Stimulated activated CD4-positive, alpha-beta T cell treated with anti-CD3 and anti-CD28 coated beads, Interleukin-12 subunit alpha, Interleukin-12 subunit beta, amount 100 ng/mL, for 48 hours (primary cell): ENCODE measurements at regions not wholly inside any gene's neighbourhood (a gene's known extent, or its start where the extent isn't known, plus 50 kb on each side); places are given as distances from the start of the nearest gene placed in this dataset.

Source experiments
- DNase-seq, 3 donors: peaks; one replicate each; pipeline ENCODE4 v3.0.0-alpha.2; 2020; ENCODE audit warnings: low read depth in 2 of 3, low spot score in 1 of 3

DNA sequence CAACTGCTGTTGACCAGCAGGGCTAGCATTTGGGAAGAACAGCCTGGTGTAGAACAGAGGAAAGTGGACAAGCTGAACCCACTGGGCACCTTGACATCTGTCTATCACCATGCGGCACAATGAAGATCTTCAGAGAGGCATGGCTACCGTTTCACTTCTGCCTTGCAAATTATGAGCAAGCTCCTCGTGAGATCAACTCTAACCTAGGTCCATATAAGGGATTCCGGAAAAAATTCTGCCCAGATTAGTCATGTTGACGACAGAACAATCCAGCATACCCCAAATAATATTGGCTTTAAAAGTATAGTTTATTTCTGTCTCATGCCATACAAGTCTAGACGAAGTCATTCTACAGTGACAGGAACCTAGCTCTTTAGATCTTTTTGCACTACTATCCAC lies 91.6 kb upstream of the ATF7IP start:
- no peak for DNase-seq

DNA sequence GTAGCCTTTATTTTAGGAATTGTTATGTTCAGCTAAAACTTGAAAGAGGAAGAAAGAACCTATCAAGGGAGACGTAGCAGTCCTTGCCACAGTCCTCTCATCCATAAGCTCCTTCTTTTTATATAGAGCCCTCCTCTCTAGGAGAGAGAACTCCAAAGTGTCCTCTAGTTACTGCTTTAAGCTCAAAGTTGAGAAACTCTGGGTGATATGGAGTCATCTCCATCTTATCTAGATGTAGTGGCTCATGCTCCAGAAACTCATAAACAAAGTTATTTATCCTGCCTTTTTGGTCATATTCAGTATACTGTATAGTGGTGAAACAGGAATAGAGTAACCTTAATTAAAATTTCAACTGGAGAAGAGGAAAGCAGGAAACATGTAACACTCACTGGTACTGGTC lies 90.4 kb upstream of the ATF7IP start:
- no peak for DNase-seq

DNA sequence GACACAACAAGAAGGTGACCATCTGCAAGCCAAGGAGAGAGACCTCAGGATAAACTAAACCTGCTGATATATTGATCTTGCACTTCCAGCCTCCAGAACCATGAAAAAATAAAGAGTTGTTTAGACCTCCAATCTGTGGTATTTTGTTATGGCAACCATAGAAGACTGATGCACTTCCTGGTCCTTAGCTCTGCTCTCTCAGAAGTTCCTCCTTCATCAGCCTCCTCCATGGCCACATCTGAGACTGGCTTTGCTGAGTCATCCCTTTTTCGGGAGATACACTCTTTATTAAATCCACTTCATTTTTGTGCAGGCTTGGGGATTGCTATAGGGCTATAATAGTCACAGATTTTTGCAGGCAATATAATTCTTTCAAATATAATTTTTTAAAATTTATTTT lies 89.6 kb upstream of the ATF7IP start:
- no peak for DNase-seq

DNA sequence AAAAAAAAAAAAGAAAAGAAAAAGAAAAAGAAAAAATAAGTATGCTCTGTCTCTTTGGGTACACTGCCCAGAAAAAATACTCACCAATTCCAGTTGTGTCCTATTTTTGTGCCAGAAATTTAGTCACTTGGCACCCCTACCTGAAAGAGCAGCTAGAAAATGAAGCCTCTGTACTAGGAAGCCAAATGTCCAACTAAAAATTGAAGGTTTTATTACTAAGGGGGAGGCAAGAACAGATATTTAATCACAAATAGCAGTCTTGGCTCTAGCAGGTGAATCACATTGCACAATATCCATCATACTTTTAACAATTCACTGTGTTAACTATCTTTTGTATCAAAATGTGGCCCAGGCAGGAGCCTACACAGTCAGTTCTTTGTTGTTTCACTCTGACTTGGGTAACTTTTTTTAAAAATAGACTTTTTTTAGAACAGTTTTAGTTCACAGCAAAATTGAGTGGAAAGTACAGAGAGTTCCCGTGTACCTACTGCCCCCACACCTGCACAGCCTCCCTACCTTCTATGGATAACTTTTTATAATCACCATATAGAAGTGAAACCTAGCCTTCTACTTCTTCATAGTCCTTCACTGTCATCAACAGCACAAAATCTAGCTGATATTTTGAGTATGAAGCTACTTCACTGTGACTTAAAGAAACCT lies 87.1 kb upstream of the ATF7IP start:
- DNase-seq = no peak

DNA sequence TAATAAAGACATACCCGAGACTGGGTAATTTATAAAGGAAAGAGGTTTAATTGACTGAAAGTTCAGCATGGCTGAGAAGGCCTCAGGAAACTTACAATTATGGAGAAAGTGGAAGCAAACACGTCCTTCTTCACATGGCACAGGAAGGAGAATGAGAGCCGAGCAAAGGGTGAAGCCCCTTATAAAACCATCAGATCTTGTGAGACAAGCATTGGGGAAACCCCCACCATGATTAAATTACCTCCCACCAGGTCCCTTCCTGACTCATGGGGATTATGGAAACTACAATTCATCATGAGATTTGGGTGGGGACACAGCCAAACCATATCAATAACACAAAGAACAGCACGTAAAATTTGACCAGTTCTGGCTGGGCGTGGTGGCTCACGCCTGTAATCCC lies 85.6 kb upstream of the ATF7IP start:
- no peak for DNase-seq

DNA sequence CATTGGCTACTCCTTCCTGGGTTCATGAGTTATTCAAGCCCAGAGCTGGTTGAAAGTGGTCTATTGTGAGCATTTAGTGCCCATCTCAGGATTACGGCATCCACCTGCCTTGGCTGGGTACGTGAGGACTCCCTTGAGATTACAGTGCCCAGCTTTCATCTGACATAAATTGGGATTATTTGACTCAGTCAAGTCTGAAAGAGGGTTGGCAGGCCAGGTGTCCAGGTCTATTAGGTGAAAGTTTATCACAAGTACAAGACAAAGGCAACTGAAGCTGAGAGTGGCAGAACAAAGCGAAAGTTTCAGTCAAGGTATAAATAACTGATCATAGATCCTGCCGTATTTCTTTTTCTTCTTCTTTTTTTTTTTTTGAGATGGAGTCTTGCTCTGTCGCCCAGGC lies 84.6 kb upstream of the ATF7IP start:
- no peak for DNase-seq

DNA sequence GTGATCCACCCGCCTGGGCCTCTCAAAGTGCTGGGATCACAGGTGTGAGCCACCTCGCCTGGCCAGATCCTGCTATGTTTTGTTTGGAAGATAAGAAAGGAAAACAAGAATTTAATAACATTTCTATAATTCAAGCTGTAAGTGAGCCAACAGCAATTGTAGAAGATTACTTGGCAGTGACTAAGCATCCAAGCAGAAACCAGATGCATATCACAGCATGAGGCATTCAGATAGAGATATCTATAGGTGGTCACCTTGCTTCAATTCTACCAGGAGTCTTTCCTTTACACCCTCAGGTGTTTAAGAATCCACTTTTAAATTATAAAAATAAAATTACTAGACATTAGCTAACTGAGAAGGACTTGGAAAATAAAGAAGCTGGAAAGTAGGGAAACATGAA lies 83.9 kb upstream of the ATF7IP start:
- no peak for DNase-seq

DNA sequence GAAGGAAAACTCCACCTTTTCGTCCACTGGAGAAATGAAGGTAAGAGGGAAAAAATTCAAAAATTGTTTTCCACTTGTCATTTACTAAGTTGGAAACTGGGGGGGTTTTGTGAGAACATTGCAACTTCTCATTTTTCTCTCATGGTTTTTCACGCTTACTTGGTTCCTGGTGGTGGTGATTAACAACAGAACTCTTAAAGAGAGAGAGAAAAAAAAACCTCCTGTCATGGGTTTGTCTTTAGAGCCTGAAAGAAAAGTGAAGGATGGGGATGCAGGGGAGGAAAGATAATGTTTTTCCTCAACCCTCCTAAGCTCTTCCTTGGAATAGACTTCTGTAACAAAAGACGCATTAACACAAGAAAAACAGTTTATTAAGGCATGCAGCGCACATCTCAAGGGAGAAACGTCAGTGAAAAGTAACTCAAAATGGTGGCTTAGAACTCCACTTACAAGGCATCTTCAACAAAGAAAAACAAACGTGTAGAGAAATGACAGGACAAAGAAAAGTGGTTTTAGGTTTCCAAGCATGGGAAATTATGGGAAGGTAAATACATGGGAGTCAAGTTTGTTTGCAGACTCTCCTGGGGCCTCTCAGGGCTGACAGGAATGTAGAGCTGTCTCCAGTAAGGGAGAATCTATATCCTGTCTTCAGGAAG lies 81.9 kb upstream of the ATF7IP start:
- DNase-seq = no peak

DNA sequence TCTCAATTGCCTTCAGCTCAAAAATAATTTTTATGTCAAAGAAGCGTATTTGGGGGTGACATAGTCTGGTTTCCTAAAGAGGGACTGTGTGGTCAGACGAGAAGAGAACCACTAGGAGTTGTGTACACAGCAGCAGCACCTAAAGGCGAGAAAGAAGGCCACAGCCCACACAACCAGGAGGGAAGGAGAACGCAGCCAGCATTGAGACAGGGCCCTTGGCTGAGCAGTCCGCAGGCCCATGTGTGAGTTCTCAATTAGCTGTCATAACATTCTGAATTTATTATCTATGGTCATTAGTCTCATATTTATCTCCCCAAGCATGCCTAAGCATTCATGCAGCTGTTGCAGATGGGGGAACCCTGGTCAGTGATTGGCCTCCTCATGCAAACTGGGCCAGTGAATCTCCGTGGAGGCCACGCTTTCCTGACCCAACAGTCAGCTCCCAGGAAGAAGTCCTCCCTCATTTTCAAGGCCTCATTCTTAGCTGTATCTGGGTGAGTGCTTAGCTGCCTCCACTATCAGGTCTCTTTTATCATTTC lies 81.2 kb upstream of the ATF7IP start:
- DNase-seq = no peak

DNA sequence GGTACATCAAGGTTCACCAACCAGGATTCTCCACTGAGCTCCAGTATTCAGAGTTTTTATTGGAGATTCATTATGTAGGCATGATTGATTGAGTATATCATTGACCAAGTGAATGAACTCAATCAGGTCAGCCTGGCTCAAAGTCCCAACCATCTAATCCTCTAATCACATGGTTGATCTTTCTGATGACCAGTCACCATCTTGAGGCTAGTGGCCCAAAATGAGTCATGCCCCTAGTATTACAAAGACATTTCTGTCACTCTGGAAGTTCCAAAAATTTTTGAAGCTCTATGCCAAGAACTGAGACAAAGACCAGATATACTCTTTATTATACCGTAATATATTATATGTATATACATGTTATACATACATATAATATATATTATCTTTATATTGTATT lies 75.9 kb upstream of the ATF7IP start:
- DNase-seq = no peak

DNA sequence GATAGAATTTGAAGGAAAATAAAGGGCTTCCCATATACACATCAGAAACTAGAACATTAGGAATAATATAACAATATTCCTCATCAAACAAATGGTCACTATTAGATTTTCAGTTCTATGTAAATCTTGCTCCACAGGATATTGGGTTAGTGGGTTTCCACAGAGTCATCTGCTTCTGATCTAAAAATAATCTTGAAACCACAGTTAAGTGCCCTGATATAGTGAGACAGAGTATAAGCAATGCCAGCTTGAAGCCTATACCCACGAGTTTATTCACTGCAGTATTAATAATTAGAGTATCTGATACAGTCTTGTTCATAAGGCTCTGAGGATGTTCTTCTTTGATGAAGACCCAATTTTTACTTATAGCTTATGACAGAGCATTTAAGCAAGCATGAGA lies 74.5 kb upstream of the ATF7IP start:
- no peak for DNase-seq

DNA sequence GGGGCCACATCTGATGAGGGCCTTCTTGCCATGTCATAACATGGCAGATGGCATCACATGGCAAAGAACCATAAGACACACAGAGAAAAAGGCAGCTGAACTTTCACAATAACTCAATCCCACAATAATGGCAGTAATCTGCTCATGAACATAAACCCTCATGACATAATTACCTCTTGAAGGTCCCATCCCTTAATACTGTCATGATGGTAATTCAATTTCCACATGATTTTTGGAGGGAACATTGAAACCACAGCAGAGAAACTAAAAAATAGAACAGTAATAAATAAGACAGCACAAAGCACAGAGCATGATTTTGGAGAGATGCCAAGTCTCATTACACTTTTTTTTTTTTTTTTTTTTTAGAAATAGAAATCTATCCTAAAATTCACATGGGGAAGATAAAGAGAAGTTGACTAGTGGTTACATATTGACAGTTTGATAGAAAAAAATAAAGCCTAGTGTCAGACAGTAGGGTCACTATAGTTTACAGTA lies 61.8 kb upstream of the ATF7IP start:
- DNase-seq = no peak

DNA sequence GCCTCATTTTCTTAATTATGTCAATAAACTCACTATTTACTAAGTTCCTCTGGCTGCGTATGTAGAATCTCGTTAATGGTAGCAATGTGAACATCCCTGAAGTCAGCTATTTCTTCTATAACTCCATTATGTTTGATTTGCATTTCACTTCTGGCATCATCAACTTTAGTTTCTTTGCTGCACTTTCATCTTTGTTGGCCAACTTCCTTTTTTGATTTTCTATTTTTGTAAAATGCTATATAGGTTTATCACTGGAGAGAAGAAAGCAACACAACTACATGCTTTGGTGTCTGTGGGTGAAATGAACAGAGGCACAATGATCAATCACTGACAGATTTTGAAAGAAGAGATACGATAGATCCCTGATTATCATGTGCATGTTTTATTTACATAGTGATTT lies 58.5 kb upstream of the ATF7IP start:
- no peak for DNase-seq

DNA sequence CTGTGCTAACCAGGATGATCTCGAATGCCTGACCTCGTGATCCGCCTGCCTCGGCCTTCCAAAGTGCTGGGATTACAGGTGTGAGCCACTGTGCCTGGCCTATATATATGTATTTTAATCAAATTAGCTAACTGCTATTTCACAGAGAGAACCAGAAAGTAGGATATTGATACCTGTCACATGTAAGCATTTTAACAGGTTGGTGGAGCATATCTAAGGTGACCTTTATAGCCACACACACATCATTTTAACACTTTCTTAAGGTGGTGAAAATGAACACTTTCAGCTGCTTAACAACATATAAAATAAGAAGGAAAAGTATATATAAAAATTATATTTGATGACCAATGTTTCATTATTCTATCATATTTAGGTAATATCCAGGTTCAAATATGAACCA lies 57.0 kb upstream of the ATF7IP start:
- no peak for DNase-seq

DNA sequence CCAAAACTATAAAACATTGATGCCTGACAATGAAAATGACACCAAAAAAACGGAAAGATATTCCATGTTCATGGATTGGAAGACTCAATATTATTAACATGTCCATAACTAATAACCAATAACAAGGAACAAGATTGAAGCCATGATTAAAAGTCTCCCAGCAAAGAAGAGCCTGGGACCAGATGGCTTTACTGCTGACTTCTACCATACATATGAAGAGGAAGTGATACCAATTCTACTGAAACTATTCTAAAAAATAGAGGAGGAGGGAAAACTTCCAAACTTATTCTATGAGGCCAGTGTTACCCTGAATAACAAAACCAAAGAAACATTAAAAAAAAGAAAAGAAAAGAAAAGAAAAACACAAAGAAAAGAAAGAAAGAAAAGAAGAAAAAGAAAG lies 54.6 kb upstream of the ATF7IP start:
- no peak for DNase-seq

DNA sequence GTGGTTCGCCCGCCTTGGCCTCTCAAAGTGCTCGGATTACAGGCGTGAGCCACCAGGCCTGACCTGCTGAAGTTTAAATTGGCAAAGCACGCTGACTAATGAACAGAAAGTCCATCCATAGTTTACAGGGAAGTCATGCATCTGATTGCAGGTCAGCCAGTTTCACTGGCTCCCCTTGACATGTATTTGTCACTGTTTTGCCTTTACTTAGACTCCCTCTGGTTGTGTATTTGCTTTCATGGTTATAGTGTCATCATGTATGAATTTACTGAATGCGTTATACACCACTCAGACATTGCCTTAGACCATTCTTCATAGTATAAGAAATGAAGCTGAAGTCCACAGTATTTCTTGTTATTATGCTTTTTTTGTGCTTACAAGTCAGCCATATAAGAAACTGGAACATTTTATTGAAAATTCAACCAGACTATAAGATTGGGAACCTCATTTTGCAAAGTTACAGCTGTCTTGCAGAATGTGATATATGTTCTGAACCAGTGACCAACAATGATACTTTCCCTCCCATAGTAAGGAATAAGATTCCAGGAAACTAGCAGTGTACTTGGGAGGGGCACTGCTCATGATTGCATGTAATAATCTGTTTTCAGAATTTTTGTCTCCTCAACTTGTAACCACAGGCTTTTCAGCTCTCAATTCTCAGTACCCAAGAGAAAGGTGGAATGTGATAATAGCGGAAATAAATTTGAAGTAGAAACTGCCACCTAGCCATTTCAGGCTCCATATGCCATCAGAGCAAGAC lies 51.9 kb upstream of the ATF7IP start:
- DNase-seq = no peak

DNA sequence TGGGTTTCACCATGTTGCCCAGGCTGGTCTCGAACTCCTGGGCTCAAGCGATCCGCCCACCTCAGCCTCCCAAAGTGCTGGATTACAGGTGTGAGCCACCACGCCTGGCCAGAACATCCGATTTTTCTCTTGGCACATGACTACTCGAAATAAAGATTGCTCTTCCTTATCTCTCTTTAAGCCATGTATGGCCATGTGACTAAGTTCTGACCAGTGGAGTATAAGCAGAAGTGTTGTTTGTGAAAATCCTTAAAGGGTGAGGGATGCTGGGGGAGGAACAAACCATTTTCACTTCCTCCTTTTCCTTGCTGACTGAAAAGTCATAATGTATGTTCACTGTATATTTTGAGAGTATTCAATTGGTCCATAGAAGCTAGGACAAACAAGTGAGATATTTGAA lies 50.7 kb upstream of the ATF7IP start:
- DNase-seq = no peak

DNA sequence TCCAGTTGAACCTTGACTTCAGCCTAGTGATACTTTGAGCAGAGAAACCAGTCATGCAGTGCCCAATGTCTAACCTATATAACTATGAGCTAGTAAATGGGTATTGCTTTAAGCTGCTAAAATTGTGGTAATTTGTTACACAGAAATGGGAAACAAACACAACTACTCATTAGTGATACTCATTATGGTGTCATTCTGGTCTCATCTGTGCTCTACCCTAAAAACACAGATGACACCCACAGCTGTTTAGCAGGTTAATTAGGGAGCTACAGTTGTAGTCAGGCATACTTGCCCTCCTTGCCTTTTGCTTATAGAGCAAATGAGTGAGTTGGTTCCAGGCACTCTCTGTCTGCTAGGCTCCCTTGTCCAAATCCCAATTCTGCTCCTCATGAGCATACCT lies 50.0 kb upstream of the ATF7IP start:
- no peak for DNase-seq
